ENCODE measurements at regions not wholly inside any gene's neighbourhood (a gene's known extent, or its start where the extent isn't known, plus 50 kb on each side); places are given as distances from the start of the nearest gene placed in this dataset.

DNA sequence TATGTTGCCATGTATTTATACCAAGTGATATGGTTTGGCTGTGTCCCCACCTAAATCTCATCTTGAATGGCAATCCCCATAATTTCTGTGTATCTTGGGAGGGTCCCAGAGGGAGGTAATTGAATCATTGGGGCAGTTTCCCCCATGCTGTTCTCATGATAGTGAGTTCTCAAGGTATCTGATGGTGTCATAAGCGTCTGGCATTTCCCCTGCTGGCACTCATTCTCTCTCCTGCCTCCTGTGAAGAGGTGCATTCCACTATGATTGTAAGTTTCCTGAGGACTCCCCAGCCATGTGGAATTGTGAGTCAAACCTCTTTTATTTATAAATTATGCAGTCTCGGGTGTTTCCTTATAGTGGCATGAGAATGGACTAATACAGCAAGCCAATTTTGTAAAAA, 140.8 kb upstream of the ADAMTSL1 start:
- no peak overlapping the region for H3K4me3 ChIP-seq
- in situ Hi-C loops (cut with MboI; ENCODE audit: low sequenced_read_pairs in 4 of 4) (no loop called here), intact Hi-C loops (cut with DNase I; ENCODE audit: low total_unique reads) (no loop called here)
- ATAC-seq (no peak), DNase-seq (no peak)
- H3K9me3 ChIP-seq = no peaks in the 10 kb centered on the region
- H3K36me3 ChIP-seq = no peaks in the 10 kb centered on the region
- H3K27ac ChIP-seq = no peak overlapping the region
- TF ChIP-seq, protein P1, sequence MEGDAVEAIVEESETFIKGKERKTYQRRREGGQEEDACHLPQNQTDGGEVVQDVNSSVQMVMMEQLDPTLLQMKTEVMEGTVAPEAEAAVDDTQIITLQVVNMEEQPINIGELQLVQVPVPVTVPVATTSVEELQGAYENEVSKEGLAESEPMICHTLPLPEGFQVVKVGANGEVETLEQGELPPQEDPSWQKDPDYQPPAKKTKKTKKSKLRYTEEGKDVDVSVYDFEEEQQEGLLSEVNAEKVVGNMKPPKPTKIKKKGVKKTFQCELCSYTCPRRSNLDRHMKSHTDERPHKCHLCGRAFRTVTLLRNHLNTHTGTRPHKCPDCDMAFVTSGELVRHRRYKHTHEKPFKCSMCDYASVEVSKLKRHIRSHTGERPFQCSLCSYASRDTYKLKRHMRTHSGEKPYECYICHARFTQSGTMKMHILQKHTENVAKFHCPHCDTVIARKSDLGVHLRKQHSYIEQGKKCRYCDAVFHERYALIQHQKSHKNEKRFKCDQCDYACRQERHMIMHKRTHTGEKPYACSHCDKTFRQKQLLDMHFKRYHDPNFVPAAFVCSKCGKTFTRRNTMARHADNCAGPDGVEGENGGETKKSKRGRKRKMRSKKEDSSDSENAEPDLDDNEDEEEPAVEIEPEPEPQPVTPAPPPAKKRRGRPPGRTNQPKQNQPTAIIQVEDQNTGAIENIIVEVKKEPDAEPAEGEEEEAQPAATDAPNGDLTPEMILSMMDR (IDR thresholded peaks at IDR 0.05 in 4 of 5, conservative IDR thresholded peaks at IDR 0.05 in 1 of 5) = no peak
- no peak for TF ChIP-seq POLR2A (IDR thresholded peaks at IDR 0.05)
- H3K4me1 ChIP-seq = no peaks in the 10 kb centered on the region
- H3K27me3 ChIP-seq = no peaks in the 10 kb centered on the region

DNA sequence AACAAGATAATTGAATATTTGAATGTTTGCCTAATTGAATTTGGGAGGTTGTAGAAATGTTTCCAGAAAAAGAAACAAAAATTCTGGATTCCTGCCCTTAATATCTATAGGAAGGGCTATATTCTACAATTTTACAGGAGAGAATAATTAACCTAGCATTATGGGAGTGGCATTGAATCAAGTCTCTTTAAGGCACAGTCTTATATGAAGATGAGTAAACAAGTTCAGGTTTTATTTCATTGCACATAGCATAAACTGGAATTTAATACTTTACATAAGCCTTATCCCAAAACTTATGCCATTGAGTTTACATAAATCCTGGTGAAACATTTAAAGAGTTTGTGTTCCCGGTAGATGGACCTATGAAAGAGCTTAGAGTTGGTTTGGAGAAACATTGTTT, 138.1 kb upstream of the ADAMTSL1 start:
- no peak for ATAC-seq
- intact Hi-C loops (cut with DNase I; ENCODE audit: low total_unique reads) = no loop called here
- Histone ChIP-seq H3K9me3 (no peaks in the 10 kb centered on the region), H3K27me3 (no peaks in the 10 kb centered on the region), H3K4me3 (no peak overlapping the region), H3K4me1 (no peaks in the 10 kb centered on the region), H3K36me3 (no peaks in the 10 kb centered on the region), H3K27ac (no peak overlapping the region)
- TF ChIP-seq POLR2A (IDR thresholded peaks at IDR 0.05) = no peak
- TF ChIP-seq, protein P1 (IDR thresholded peaks at IDR 0.05 in 4 of 5, conservative IDR thresholded peaks at IDR 0.05 in 1 of 5) = no peak
- no peak for DNase-seq
- in situ Hi-C loops (cut with MboI; ENCODE audit: low sequenced_read_pairs in 4 of 4) = no loop called here

DNA sequence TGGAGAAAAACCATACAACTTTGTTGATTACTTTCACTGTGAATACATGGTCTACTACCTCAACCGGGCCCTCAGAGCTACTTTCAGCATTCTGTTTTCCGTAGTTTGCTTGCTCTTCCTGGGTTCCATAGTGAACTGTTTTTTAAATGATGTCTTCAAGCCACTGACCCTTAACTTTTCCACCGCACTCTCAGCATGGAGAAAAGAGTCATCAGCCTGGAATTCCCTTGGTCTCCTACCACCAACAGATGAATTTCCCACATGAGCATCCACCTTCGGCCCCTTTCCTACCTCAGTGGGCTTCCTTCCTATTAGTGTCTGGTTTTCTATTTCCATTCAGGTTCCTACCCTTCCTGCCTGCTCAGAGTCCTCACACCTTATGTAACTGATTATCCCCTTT, 135.9 kb upstream of the ADAMTSL1 start:
- ATAC-seq = no peak
- Histone ChIP-seq H3K4me1 (no peaks in the 10 kb centered on the region), H3K4me3 (no peak overlapping the region), H3K36me3 (no peaks in the 10 kb centered on the region), H3K9me3 (no peaks in the 10 kb centered on the region), H3K27me3 (no peaks in the 10 kb centered on the region), H3K27ac (no peak overlapping the region)
- in situ Hi-C loops (cut with MboI; ENCODE audit: low sequenced_read_pairs in 4 of 4) (no loop called here), intact Hi-C loops (cut with DNase I; ENCODE audit: low total_unique reads) (no loop called here)
- DNase-seq = no peak
- TF ChIP-seq, protein P1 (IDR thresholded peaks at IDR 0.05 in 4 of 5, conservative IDR thresholded peaks at IDR 0.05 in 1 of 5) = no peak
- no peak for TF ChIP-seq POLR2A (IDR thresholded peaks at IDR 0.05)

DNA sequence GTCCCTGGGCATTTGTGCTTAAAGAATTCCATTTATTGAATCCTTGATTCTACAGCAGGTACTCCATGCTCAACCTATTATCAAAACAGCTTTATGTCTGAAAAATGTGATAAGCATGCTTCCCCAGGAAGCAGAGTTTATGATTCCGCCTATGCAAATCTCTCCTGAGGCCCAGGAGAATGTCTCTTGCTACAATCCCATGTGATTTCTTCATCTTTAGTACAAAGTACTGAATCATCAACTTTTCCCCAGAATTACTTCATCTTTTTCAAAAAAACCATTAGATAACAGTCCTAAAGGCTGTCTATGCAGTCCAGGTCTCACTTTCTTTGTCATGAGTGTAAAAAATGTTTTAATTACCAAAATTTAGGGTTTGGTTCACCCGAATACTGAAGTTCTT, 130.2 kb upstream of the ADAMTSL1 start:
- ATAC-seq = no peak

DNA sequence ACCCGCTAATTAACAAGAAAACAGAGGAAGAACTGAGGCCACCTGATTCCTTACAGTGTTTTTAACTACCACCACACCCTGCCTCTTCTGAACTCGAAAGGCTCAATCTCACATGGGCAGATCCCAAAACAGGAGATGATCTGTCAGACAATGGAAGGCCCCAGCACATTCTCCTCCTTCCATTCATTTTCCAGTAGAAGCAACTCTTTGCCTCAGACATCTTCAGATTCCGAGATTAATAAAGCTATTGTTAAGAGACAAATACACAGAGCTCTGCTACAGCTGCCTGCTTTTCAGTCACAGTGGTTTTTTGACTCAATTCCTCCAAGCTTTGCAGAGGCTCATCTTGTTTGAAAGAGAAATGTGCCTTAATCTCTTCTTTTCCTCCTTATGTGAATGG, 127.2 kb upstream of the ADAMTSL1 start:
- ATAC-seq (no peak), DNase-seq (no peak)
- Histone ChIP-seq H3K4me3 (no peak overlapping the region), H3K4me1 (no peaks in the 10 kb centered on the region), H3K36me3 (no peaks in the 10 kb centered on the region), H3K9me3 (no peaks in the 10 kb centered on the region), H3K27me3 (no peaks in the 10 kb centered on the region), H3K27ac (no peak overlapping the region)
- intact Hi-C loops (cut with DNase I; ENCODE audit: low total_unique reads) = no loop called here
- in situ Hi-C loops (cut with MboI; ENCODE audit: low sequenced_read_pairs in 4 of 4) = no loop called here
- TF ChIP-seq, protein P1 (IDR thresholded peaks at IDR 0.05 in 4 of 5, conservative IDR thresholded peaks at IDR 0.05 in 1 of 5) = no peak
- TF ChIP-seq POLR2A (IDR thresholded peaks at IDR 0.05) = no peak

More for the DNA sequence above, 130.2 kb upstream of the ADAMTSL1 start:
- no peak overlapping the region for H3K27ac ChIP-seq
- no peaks in the 10 kb centered on the region for H3K9me3 ChIP-seq
- no peaks in the 10 kb centered on the region for H3K27me3 ChIP-seq
- TF ChIP-seq, protein P1 (IDR thresholded peaks at IDR 0.05 in 4 of 5, conservative IDR thresholded peaks at IDR 0.05 in 1 of 5) = no peak
- no peak for TF ChIP-seq POLR2A (IDR thresholded peaks at IDR 0.05)
- in situ Hi-C loops (cut with MboI; ENCODE audit: low sequenced_read_pairs in 4 of 4) (no loop called here), intact Hi-C loops (cut with DNase I; ENCODE audit: low total_unique reads) (no loop called here)
- H3K36me3 ChIP-seq = no peaks in the 10 kb centered on the region
- no peaks in the 10 kb centered on the region for H3K4me1 ChIP-seq
- H3K4me3 ChIP-seq = no peak overlapping the region
- DNase-seq = no peak
